ENCODE measurements at regions not wholly inside any gene's neighbourhood (a gene's known extent, or its start where the extent isn't known, plus 50 kb on each side); places are given as distances from the start of the nearest gene placed in this dataset.
"Not testable (repeated sequence)": the region's sequence is repeated elsewhere in the genome, so short reads cannot be mapped to it uniquely, and the experiment has no call there.

DNA sequence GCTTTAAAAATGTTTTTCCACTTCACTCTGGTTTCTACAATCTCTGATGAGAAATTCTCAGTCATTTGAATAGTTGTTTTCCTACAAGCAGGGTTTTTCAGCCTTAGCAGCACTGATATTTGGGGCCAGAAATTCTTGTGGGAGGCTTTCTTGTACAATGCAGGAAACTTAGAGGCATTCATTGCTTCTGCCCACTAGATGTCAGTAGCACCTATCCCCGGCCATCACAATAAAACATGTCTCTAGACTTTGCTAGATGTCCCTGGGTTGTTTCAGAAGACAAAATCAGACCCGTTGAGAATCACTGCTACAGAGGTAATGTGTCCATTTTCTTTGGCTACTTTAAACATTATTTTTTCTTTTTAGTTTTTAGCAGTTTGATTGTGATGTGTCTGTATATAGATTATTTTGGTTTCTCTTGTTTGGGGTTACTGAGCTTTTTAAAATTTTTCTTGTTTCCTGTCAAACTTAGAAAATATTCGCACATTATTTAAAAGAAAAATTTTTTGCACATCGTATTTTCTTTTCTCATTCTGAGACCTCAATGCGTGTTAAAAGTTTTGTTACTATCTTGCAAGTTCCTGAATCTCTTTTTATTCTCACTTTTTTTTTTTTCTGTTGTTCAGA, 60.8 kb upstream of the CCDC179 start:
- DNase-seq, result peak; percentile 38

GRCh38 chr11:22922672-22923071, 62.4 kb upstream of the CCDC179 start:
- no peak for DNase-seq

DNA sequence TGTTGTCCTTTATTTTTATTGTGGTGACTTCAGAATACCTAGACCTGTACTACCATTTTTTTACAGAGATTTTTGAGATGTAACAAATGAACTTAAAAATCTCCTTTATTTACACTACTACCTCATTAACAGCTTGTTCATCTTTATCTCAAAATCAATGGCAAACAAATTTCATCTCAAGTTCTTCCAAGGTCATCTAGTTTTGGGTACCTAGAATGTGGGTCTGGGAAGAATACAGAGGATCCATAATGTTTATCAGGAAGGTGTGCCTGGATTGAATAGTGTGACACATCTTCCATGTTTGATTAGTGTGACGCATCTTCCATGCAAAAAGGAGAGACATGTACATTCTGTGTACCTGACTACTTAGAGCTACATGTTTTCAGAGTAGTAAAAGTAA, 63.3 kb upstream of the CCDC179 start:
- no peak for DNase-seq

DNA sequence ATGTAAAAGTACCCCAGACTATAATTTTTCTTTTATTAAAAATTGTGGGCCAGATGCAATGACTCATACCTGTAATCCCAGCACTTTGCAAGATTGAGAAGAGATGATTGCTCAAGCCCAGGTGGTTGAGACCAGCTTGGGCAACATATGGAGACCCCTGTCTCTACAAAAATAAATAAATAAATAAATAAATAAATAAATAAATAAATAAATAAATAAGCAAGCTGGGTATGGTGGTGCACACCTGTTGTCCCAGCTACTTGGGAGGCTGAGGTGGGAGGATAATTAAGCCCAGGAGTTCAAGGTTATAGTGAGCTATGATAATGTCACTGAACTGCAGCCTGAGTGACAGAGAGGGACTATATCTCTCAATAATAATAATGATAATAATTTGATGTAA, 66.1 kb upstream of the CCDC179 start:
- DNase-seq, result no peak

DNA sequence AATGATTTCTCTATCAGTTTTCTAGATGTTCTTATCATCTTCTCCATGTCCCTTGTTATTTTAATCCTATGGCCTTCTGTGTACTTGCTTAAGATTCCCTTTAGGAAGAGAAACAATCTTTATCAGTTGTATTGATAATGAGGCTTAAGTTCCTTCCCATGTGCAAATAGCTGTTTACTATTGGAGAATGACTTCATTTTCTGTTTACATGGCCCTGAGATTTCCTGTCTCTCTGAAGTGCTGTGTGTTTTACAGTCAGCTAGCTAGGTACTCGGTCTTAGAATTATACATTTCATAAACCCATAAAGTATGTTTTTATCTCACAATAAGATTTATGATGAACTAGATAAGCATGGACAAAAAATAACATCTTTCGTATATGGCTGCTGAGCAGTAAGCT, 67.5 kb upstream of the CCDC179 start:
- DNase-seq, result no peak

GRCh38 chr11:22928207-22928917, 68.1 kb upstream of the CCDC179 start:
- DNase-seq, result no peak

DNA sequence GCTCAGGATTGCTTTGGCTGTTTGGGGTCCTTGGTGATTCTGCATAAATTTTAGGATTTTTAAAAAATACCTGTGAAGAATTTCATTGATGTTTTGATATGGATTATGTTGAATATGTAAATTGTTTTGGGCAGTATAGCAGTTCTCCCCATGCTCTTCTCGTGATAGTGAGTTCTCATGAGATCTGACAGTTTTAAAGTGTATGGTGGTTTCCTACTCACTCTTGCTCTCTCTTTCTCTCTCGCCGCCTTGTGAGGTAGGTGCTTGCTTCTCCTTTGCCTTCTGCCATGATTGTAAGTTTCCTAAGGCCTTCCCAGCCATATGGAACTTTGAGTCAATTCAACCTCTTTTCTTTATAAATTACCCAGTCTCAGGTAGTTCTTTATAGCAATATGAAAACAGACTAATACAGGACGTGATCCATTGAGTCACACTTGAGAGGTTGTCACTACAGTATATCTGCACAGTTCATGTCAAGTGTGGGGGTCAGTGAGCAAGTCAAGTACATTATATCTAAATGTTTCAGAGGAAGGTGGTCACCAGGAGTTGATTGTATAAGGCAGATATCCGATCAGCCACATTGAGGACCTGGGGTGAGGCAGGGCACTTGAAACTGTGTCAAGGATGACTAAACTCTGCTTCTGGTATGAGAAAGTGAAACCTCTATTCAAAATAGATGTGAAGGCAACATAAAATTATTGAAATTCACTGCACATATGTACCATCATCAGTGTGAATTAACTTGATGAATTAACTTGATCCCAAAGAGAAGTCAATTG, 70.7 kb upstream of the CCDC179 start:
- DNase-seq, result no peak

- DNase-seq, result no peak
Measured at GRCh38 chr11:22938691-22939090, 78.4 kb upstream of the CCDC179 start.

DNA sequence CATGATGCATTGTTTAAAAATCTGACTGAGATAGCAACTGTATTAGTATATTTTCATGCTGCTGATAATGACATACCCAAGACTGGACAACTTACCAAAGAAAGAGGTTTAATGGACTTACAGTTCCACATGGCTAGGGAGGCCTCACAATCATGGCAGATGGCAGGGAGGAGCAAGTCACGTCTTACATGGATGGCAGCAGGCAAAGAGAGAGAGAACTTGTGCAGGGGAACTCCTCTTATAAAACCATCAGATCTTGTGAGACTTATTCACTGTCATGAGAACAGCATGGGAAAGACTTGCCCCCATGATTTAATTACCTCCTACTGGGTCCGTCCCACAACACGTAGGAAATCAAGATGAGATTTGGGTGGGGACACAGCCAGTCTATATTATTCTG, 81.3 kb upstream of the CCDC179 start:
- not testable (repeated sequence) for DNase-seq

DNA sequence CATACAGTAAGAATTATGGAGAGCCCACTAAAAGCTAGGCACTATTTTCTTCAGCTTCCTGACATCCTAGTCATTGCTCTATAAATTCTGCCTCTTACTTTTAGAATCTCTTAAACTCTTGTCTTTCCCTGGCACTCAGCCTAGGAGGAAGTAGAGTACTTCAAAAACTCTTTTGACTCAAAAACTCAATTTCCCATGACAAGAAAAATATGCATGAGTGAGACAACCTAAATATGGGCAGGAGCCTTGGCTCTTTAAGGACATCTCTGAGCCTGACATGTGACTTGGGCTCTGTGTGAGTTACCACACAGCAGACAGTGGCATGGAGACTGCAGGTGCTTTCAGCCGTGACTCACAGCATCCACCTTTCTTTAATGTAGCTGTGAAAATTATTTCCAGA, 97.5 kb upstream of the CCDC179 start:
- peak; percentile 1 for DNase-seq

DNA sequence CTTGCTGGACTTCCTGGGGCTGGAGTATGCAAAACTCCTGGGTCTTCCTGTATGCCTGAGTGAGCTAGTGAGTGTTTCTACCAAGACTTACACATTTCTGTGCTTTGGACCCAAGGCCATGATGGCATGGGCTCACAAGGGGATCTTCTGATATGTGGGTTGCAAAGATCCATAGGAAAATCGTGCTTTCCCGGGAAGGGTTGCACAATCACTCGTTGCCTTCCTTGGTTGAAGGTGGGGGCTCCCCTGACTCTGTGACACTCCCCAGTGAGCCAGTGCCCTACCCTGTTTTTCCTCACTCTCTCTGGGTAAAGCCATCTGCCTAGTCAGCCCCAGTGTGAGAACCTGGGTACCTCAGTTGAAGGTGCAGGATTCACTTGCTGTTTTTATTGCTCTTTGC, 114.0 kb upstream of the CCDC179 start:
- no peak for DNase-seq

GRCh38 chr11:22976146-22976545, 115.9 kb upstream of the CCDC179 start:
- no peak for DNase-seq

DNA sequence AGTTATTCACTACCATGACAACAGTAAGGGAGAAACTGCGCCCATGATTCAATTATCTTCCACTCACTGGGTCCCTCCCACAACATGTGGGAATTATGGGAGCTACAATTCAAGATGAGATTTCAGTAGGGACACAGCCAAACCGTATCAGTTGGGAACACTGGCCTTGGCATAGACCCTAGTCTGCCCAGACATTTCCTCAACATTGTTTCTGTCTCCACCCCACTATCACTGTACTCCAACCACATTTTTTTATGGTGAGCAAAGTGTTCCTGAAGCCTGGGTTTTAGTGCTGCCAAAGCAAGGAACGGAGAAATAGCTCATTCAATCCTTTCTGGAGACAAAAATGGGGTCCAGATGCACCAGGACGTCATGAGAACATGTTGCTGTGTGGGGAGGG, 122.6 kb upstream of the CCDC179 start:
- no peak for DNase-seq

GRCh38 chr11:22984045-22984444, 123.8 kb upstream of the CCDC179 start:
- DNase-seq, result no peak

DNA sequence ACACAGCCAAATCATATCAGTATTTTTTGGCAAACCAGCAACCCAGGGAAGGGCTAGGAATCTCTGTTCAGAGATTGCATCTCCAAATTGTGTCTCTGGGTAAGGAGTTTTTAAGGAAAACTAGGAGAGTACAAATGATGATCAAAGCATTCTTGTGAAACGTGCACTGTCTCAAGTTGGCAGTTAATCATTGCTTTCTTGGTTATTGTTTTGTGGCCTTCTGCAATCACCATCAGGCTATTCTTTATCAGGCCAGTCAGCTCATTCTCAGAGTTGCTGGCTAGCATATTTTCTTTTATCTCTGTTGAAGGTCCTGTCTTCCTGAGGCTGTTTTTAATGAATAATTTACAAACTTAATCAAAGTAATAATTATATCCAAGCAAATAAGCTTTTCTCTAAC, 129.1 kb upstream of the CCDC179 start:
- DNase-seq, result no peak

DNA sequence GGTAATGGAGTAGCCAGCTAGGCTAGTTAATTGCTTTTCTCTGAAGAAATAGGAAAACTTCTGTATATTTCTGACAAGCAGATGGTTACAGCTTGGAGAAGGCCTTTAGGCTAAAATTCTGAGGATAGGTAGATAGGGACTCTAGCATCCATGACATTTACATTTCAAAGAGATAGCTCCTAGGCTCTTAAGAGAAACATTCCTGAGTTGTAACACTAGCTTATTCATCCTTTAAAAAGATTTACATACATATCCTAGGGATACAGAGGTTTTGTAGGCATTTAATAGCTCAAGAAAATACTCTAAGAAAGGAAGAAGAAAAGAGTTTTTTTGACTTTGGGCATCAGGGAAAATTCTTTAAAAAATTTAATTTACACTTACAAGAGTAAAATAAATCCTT, 130.9 kb upstream of the CCDC179 start:
- no peak for DNase-seq

GRCh38 chr11:23006730-23007129, 146.5 kb upstream of the CCDC179 start:
- DNase-seq, result no peak

DNA sequence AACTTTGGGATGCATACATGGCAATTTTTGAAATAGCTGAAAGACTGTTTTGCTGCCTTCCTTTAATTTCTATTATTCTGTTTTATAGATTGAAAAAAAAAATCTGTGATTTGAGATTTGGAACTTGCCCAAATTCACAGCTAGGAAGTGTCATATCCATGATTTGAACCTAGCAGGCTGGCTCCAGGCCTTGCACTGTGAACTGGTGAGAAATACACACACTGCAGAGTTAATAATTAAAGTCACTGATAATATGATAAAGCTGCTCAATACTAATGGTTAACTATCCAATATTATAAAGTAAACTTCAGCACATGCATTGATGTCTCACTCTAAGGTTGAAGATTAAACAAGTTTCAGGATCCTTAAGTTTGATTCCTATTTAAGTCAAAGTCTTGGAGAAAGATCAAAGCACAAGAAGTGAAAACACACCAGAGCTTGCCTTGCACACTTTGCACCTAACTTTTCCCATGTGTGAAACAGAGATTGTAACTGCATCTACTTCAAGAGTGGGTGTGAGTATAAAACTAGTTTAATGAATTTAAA, 150.6 kb upstream of the CCDC179 start:
- DNase-seq, result no peak

- no peak for DNase-seq
Measured at GRCh38 chr11:23012930-23013329, 152.7 kb upstream of the CCDC179 start.

- no peak for DNase-seq
Measured at GRCh38 chr11:23013509-23013908, 153.2 kb upstream of the CCDC179 start.

DNA sequence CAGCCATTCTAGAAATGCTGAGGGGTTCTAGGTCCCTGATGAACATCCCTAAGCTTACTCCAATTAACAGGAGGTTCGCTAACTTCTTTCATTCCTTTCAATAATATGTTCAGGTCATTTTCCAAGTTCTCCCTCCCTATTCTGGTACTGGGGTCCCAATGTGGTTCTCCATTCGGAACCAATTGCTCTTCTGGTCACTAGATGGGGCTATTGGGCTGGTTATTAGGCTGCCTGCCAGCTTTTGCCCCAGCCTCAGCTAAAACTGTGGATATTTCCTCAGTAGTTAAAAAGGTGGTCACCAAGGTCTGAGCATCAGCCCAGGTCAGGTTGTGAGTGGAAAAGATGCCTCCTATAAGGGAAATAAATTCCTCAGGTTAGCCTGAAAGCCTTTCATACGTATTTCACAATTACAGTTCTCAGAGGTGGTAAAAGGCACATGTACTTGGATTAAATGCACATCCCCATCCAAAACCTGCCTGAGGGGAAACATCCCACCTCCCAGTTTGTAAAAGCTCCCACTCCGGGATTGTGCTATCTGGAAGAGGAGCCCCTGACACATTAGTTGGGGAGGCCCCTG, 161.1 kb upstream of the CCDC179 start:
- peak; percentile 28 for DNase-seq

DNA sequence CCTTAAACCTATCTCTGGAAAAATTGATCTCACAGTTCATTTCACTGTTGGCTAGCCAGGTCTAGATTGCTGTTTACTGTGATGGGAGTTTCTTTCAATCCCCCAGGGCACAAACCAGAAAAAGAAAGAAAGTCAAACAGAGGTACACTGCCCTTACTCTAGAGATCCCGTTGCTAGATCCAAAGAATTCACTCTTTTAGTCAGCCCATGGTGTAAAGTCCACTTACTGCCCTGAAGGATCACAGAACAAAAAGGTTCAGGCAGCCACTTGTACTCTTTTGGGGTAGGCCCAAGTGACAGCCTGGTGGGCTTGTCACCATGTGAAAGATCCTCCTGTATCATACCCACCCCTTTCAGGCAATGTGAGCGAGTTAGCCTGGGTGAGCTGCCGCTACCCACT, 162.6 kb upstream of the CCDC179 start:
- no peak for DNase-seq

DNA sequence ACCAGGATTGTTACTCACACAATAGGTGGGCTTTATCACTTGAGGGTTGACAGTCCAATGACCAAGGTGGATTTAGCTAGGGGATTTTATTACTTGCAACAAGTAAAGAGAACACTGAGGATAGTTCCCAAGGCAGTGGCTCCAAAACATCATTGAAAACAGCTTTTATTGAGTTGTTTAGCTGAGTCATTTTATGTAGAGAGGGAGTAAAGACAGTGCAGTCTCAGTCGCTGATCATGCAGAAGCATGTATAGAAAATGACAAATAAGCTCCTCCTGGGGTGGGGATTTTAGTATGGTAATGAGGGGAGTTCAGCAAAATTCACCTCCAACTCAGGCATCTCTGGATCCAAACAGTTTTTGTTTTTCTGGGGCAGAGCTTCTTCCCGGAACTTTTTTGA, 163.0 kb upstream of the CCDC179 start:
- DNase-seq, result no peak

Data from left kidney (tissue), 1 donor.